ENCODE measurements at regions not wholly inside any gene's neighbourhood (a gene's known extent, or its start where the extent isn't known, plus 50 kb on each side); places are given as distances from the start of the nearest gene placed in this dataset.
"Not testable (repeated sequence)": the region's sequence is repeated elsewhere in the genome, so short reads cannot be mapped to it uniquely, and the experiment has no call there.

DNA sequence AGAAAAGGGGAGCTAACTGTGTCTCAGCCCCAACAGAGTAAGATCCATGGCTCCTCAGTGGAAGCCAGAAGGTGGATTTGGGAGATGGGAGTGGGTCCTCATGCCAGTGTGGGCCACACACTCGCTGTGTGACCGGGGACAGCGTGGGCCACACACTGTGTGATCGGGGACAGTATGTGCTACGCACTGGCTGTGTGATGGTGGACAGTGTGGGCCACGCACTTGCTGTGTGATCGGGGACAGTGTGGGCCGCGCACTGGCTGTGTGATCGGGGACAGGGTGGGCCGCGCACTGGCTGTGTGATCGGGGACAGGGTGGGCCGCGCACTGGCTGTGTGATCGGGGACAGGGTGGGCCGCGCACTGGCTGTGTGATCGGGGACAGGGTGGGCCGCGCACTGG, 282.5 kb downstream of the NXPE2 start:
- not testable (repeated sequence) for ATAC-seq (replicated peaks); H3K4me1 Mint-ChIP-seq; H3K36me3 Mint-ChIP-seq; H3K9me3 Mint-ChIP-seq; H3K27ac Mint-ChIP-seq; H3K27me3 Mint-ChIP-seq; DNase-seq; H3K4me3 Mint-ChIP-seq

DNA sequence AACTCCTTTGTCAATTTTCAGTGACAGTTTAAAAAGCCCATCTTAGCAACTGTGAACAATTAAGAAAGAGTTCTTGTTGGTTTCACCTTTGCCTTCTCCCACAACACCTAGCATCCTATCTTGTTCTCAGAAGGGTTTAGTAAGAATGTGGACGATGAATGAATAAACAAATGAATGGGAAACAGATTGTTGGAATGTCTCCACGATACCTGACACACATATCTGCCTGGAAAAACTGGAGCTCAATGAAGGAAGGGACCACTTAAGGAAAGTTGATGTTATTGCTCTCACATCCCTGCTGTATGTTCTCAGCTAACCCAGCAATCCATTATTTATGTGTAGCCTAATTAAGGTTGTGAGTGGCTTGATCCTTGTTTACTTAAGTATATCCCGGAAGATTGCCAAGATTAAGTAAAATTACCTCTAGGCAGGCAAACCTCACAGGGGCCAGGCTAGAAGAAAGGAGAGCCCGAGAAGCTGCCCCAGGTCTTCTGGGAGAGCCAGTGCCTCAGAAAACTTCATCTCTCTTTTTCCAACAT, 286.4 kb downstream of the NXPE2 start:
- ATAC-seq (replicated peaks), result no peak
- H3K4me1 Mint-ChIP-seq, result no peaks in the 10 kb centered on the region
- DNase-seq, result no peak
- no peaks in the 10 kb centered on the region for H3K36me3 Mint-ChIP-seq
- no peak overlapping the region for H3K4me3 Mint-ChIP-seq
- peaks cover 0 to 4% of the 10 kb centered on the region in 2 donors for H3K9me3 Mint-ChIP-seq
- H3K27me3 Mint-ChIP-seq, result no peaks in the 10 kb centered on the region
- H3K27ac Mint-ChIP-seq, result no peak overlapping the region

DNA sequence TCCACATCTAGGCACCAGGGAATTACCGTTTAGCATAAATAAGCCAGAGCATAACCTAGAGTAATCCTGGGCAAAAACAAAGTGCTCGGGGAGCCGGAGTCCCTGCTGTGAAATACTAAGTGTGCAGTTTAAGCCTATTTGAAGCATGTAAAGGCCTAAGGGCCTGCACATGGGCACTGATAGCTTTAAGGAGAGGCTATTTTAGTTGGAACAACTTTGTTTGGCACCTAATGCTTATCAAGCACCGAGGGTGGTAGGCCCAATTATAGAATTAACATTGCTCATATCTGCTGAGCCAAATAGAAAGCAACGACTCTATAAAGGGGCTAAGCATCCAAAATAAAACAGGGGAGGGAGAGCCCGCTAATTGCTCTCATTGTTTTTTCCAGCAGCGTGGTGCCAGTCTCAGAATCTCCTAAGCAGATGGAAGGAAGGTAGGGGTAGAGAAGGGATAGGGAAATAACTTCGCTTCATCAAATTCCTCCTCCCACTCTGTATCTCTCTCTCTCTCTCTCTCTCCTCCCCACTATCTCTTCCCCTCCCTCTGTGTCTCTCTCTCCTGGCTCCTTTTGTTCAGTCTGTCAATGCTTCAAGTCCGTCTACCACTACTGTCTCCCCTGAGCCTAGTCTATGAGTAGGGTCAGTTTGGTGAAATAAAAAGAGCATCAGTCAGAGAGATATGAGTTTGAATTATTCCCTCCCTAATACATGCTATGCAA, 292.8 kb downstream of the NXPE2 start:
- H3K27ac Mint-ChIP-seq, result no peak overlapping the region
- H3K27me3 Mint-ChIP-seq, result no peaks in the 10 kb centered on the region
- DNase-seq (no peak), ATAC-seq (replicated peaks) (no peak)
- no peak overlapping the region for H3K4me3 Mint-ChIP-seq
- no peaks in the 10 kb centered on the region for H3K36me3 Mint-ChIP-seq
- peaks cover 0 to 6% of the 10 kb centered on the region in 2 donors for H3K9me3 Mint-ChIP-seq
- no peaks in the 10 kb centered on the region for H3K4me1 Mint-ChIP-seq

DNA sequence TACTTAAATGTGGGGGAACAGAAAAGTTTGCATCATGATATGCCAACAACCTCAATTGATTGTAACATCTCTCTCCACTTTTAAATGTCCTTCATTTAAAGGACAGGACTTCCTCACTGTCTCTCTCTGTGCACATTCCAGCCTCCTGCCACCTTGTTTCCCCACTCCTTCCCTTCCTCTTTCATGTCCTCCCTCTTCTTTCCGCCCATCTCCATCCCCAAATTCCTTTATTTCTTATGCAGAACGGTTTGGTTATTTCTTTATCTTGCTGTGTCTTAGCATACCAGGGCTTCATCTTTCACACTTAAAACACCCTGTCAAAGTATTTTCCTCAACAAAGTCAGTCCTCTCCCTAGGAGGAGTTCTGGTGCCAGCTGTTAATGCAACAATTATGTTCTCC, 293.8 kb downstream of the NXPE2 start:
- H3K27ac Mint-ChIP-seq, result no peak overlapping the region
- DNase-seq (no peak), ATAC-seq (replicated peaks) (no peak)
- no peaks in the 10 kb centered on the region for H3K27me3 Mint-ChIP-seq
- peaks cover 0 to 6% of the 10 kb centered on the region in 2 donors for H3K9me3 Mint-ChIP-seq
- no peaks in the 10 kb centered on the region for H3K4me1 Mint-ChIP-seq
- no peak overlapping the region for H3K4me3 Mint-ChIP-seq
- no peaks in the 10 kb centered on the region for H3K36me3 Mint-ChIP-seq

DNA sequence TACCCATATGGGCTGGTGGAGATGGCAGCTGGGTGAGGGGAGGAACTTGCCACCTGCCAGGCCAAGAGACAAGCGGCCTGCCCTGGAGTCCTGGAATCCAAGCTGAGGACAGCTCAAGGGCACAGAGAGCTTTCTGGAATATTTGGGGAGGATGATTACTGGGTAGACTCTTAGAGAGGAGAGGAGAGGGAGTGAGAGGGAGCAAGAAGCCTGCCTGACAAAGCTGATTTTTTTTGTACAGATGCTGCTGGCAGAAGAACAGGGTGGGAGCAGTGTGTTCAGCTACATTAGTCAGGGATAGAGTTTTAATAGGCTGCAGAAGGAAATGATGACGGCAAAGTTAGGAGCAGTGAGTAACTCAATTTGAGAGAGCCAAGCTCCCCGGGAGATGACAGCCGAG, 299.3 kb downstream of the NXPE2 start:
- H3K4me3 Mint-ChIP-seq, result no peak overlapping the region
- no peaks in the 10 kb centered on the region for H3K36me3 Mint-ChIP-seq
- ATAC-seq (replicated peaks), result no peak
- H3K27ac Mint-ChIP-seq, result no peak overlapping the region
- no peaks in the 10 kb centered on the region for H3K27me3 Mint-ChIP-seq
- DNase-seq, result no peak
- no peaks in the 10 kb centered on the region for H3K4me1 Mint-ChIP-seq
- no peaks in the 10 kb centered on the region for H3K9me3 Mint-ChIP-seq

DNA sequence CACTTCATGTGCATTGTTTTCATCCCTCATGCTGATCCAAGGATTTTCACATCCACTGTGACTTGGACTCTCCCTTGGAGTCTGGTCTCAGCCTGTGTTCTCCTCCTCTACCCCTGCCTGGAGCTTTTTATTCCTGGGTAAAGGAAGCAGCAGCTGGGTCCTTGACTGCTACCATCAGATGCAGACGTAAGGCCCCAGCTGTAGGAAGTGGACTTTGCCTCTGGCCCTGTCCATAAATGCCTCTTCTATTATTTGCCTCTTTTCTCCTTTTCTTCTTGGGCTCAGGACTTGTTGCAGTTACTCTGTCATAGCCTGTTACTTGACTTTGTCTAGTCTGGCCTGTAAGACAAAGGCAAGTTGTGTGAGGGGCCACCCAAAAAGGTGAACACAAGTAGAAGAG, 303.8 kb downstream of the NXPE2 start:
- no peak overlapping the region for H3K27ac Mint-ChIP-seq
- H3K4me3 Mint-ChIP-seq, result no peak overlapping the region
- H3K4me1 Mint-ChIP-seq, result no peaks in the 10 kb centered on the region
- no peaks in the 10 kb centered on the region for H3K27me3 Mint-ChIP-seq
- DNase-seq (no peak), ATAC-seq (replicated peaks) (no peak)
- H3K9me3 Mint-ChIP-seq, result no peaks in the 10 kb centered on the region
- H3K36me3 Mint-ChIP-seq, result no peaks in the 10 kb centered on the region

DNA sequence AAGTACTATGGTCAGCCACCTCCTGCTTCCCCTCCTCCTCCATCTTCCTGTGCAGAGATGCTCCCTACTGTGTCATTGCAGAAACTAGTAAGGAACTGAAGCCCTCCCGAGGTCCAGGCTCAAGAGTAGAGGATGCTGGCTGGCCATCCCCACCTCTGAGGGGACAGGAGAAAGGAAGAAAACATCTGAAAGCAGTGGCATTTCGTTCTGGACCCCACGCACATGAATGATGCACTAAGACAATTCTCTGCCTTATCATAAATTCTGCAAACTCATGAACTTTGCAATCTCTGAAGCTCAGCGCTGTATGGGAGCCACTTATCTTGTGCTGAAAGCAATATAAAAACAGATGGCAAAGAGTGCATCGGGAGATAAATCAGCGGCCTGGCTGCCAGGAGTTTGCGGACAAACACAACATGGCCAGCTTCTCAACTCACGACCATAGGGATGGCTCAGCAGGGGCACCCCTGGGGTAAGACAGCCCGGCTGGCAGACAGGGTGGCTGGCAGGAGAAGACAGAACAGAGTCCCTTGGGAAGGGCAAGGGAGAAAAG, 306.4 kb downstream of the NXPE2 start:
- Mint-ChIP-seq H3K27me3 (no peaks in the 10 kb centered on the region), H3K4me3 (no peak overlapping the region), H3K36me3 (no peaks in the 10 kb centered on the region), H3K9me3 (peaks cover 0 to 2% of the 10 kb centered on the region in 2 donors), H3K27ac (no peak overlapping the region), H3K4me1 (no peaks in the 10 kb centered on the region)
- no peak for ATAC-seq (replicated peaks)
- DNase-seq, result no peak

DNA sequence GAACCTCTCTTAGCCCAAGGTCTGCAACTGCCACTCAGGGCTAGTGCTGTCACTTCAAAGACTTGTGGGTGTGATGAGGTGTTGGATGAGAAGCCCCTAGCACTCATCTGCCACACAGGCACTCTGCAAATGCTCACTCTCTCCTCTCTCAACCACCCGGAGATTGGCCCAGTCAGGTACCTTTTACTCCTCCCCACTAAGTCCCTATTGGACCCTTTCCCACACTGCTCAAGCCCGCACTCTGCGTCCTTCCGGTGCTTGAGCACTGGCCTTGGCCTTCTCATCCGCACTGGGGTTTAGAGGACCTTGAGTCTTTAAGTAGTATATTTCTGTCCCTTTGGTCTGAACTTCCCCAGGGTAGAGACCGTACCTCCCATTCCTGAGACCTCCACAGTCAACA, 308.0 kb downstream of the NXPE2 start:
- Mint-ChIP-seq H3K9me3 (peaks cover 0 to 2% of the 10 kb centered on the region in 2 donors), H3K27ac (no peak overlapping the region), H3K4me3 (no peak overlapping the region), H3K4me1 (no peaks in the 10 kb centered on the region), H3K36me3 (no peaks in the 10 kb centered on the region), H3K27me3 (no peaks in the 10 kb centered on the region)
- DNase-seq, result no peak
- ATAC-seq (replicated peaks), result no peak

DNA sequence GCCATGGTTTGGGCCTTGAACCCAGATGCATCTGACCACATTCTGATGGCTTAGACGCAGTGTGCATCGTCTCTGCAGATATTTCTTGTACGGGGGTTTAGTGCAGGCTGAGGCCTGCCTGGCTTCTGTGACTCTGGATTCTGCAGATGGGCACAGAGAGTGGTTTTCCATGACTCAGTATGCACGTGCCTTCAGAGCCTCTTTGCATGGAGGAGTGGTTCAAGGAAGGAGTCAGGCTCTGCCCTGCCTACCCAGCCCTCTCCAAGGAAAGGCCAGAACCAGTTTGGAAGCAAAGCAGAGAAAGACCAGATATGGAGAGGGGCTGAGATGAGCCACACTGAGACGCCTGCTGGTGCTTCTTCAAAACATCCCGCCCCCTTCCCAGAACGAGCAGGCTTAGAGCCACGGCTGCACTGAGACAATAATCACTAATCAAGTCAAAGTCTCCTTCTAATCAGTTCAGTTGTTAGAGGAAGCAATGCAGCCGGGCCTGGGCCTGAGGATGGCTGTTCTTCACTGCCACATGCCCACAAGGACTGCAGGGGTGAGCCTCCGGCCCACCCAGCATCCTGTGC, 308.9 kb downstream of the NXPE2 start:
- H3K36me3 Mint-ChIP-seq, result no peaks in the 10 kb centered on the region
- no peak for ATAC-seq (replicated peaks)

DNA sequence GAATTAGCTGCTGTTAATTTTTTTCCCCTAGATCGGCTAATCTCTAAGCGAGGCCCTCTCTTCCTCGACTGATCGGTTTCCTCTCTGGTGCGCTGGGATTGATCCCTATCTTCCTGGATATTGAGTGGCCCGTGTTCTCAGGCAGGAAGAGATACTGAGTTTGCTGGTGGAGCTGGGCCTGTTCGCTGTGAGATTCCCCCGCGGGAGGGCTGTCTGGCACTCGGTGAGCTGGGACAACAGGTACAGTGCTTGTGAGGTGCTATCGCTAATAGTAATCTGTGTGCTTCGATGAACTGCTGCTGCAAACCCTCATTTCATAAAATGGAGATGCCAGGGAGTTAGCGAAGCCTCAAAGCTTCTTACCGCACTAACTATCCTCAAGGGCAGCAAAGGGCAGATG, 310.3 kb downstream of the NXPE2 start:
- no peak for DNase-seq
- no peak for ATAC-seq (replicated peaks)
- H3K36me3 Mint-ChIP-seq, result no peaks in the 10 kb centered on the region
- H3K9me3 Mint-ChIP-seq, result peaks cover 0 to 4% of the 10 kb centered on the region in 2 donors
- no peak overlapping the region for H3K4me3 Mint-ChIP-seq
- no peaks in the 10 kb centered on the region for H3K27me3 Mint-ChIP-seq
- H3K4me1 Mint-ChIP-seq, result no peaks in the 10 kb centered on the region
- H3K27ac Mint-ChIP-seq, result no peak overlapping the region

More for the DNA sequence above, 308.9 kb downstream of the NXPE2 start:
- Mint-ChIP-seq H3K4me3 (no peak overlapping the region), H3K9me3 (peaks cover 0 to 4% of the 10 kb centered on the region in 2 donors), H3K4me1 (no peaks in the 10 kb centered on the region), H3K27me3 (no peaks in the 10 kb centered on the region), H3K27ac (no peak overlapping the region)
- DNase-seq, result no peak

DNA sequence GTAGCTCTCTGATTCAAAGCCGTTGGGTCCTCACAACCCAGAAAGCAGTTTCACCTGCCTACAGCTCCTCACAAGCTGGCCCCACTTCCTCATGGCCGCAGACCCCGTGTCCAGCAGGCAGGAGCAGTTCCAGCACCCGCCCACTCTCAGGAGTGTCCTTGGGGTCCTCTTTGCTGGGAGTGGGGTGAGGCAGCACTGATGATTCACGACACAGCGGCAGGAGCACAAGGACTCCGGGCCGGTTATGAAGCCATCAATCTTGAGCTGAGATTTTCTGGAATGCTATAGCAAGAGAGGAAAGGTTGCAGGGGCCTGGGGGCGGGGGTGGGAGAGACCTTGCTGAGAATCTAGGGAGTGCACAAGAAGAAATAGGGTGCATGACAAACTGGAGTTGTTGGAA, 311.2 kb downstream of the NXPE2 start:
- no peak overlapping the region for H3K27ac Mint-ChIP-seq
- no peaks in the 10 kb centered on the region for H3K4me1 Mint-ChIP-seq
- no peaks in the 10 kb centered on the region for H3K27me3 Mint-ChIP-seq
- H3K9me3 Mint-ChIP-seq, result peaks cover 0 to 4% of the 10 kb centered on the region in 2 donors
- H3K36me3 Mint-ChIP-seq, result no peaks in the 10 kb centered on the region
- no peak overlapping the region for H3K4me3 Mint-ChIP-seq
- no peak for ATAC-seq (replicated peaks)
- DNase-seq, result no peak

DNA sequence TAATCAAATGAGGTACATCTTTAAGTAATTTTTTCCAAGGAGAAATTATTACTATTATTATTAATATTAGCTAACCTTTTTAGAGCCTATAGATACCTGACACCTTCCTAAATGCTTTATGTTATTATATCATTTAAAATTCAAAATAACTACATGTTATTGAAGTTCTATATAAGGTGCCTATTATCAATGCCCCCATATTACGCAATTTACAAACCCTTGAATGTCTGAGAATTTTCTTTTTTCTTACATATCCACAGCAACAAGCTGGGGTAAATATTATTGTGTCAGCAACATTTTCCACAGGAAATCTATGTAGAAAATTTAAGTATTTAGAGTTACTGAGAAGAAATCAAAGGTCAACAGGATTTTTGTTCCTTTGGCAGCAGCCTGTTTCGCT, 327.3 kb downstream of the NXPE2 start:
- H3K27ac Mint-ChIP-seq, result no peak overlapping the region

DNA sequence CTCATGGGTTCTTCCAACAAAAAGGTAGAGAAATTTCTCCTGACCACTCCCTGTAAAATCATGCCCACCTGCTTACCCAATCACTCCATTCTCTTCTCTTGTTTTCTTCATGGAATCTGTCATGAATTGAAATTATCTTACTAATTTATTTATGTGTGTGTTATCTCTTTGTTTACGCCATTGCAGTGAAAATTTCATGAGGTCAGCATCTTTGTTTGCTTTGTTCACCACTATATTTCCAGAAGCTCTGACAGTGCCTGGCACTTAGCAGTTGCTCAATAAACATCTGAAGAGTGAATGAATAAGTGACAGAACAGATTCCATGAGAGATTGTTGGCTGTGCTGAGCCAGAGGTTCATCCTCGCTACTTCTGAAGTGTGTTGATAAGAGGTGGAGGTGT, 329.5 kb downstream of the NXPE2 start:
- ATAC-seq (replicated peaks), result no peak

More for the DNA sequence above, 327.3 kb downstream of the NXPE2 start:
- H3K27me3 Mint-ChIP-seq, result no peaks in the 10 kb centered on the region
- H3K36me3 Mint-ChIP-seq, result no peaks in the 10 kb centered on the region
- ATAC-seq (replicated peaks) (no peak), DNase-seq (no peak)
- H3K4me3 Mint-ChIP-seq, result no peak overlapping the region
- H3K4me1 Mint-ChIP-seq, result no peaks in the 10 kb centered on the region
- H3K9me3 Mint-ChIP-seq, result peaks cover 3 to 7% of the 10 kb centered on the region in 2 donors

DNA sequence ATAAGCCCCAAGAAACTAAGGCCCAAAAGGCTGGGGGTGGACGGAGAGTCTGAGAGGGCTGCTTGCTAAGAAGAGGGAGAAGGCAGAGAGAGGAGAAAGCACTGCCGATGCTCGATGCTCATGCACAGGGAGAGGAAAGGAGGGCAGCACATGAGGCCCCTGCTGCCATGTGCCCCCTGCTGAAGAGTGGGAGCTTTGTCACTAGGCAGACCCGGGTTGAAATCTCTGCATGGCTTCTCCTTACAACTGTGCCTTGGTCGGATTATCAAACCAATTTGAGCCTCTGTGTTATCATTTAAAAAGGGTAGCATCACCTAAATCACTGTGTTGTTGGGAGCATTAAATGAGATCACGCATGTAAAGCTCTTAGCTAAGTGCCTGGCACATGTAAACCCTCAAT, 330.5 kb downstream of the NXPE2 start:
- Mint-ChIP-seq H3K4me1 (no peaks in the 10 kb centered on the region), H3K27ac (no peak overlapping the region), H3K27me3 (no peaks in the 10 kb centered on the region), H3K4me3 (no peak overlapping the region), H3K36me3 (no peaks in the 10 kb centered on the region), H3K9me3 (peaks cover 3 to 6% of the 10 kb centered on the region in 2 donors)
- DNase-seq, result no peak
- ATAC-seq (replicated peaks), result no peak

More for the DNA sequence above, 329.5 kb downstream of the NXPE2 start:
- Mint-ChIP-seq H3K4me1 (no peaks in the 10 kb centered on the region), H3K36me3 (no peaks in the 10 kb centered on the region), H3K9me3 (peaks cover 3 to 7% of the 10 kb centered on the region in 2 donors), H3K4me3 (no peak overlapping the region), H3K27ac (no peak overlapping the region), H3K27me3 (no peaks in the 10 kb centered on the region)
- no peak for DNase-seq

DNA sequence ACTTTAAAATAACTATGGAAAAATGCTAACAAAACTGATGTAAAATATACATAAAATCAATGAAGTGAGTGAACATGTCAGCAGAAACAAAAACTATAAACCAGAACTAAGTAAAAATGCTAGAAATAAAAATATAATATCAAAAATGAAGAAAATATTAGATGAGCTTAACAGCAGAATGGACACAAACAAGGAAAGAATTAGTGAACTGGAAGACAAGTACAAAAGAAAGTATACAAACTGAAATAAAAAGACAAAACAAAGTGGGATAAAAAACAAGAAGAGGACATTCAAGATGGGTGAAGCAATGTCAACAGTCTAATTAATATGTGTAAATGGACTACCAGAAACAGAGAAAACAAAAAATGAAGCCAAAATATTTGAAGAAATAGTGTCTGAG, 339.2 kb downstream of the NXPE2 start:
- peaks cover 22 to 28% of the 10 kb centered on the region in 2 donors for H3K9me3 Mint-ChIP-seq
- ATAC-seq (replicated peaks), result no peak
- no peaks in the 10 kb centered on the region for H3K27me3 Mint-ChIP-seq
- no peak overlapping the region for H3K4me3 Mint-ChIP-seq
- H3K36me3 Mint-ChIP-seq, result peaks cover 0 to 1% of the 10 kb centered on the region in 2 donors
- no peak overlapping the region for H3K27ac Mint-ChIP-seq
- H3K4me1 Mint-ChIP-seq, result no peaks in the 10 kb centered on the region
- DNase-seq, result no peak

Data from stimulated activated naive B cell treated with anti-CD40 and anti-IgM and Interleukin-4, amounts not matched to agents 10 μg/mL and 1 μg/mL and 100 μg/mL, for 72 hours (primary cell).